ENCODE measurements at regions not wholly inside any gene's neighbourhood (a gene's known extent, or its start where the extent isn't known, plus 50 kb on each side); places are given as distances from the start of the nearest gene placed in this dataset.

DNA sequence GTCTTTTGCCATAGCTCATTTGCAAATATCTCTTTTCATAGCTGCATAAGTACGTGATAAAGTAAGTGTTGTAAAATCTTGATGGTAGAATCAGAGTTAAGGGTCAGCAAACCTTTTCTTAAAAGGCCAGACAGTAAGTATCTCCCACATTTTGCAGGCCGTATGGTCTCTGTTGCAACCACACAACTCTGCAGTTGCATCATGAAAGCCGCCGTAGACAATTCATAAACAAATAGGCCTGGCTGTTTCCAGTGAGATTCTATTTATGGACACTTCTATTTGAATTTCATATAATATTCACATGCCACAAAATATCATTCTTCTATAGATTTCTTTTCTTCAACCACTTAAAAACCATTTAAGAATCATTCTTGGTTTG is 248.5 kb downstream of the TLE3 start:
- Histone ChIP-seq H3K4me1 (ENCODE audit: control insufficient read depth, insufficient read depth, low read length) (peaks cover 17% of the 10 kb centered on the region), H4K91ac (ENCODE audit: insufficient read depth, low read depth, low read length) (no peak overlapping the region), H3K36me3 (ENCODE audit: control insufficient read depth, insufficient read depth, low read length) (no peaks in the 10 kb centered on the region), H3K9me1 (ENCODE audit: insufficient read depth, low read length) (peaks cover 13% of the 10 kb centered on the region), H4K20me1 (ENCODE audit: insufficient read depth, low read length) (no peaks in the 10 kb centered on the region), H2BK120ac (ENCODE audit: low read depth, low read length) (no peak overlapping the region), H3K23ac (ENCODE audit: low read depth, low read length) (no peak overlapping the region), H3K9me3 (ENCODE audit: control insufficient read depth, insufficient read depth, low read length) (no peaks in the 10 kb centered on the region), H3K4me3 (ENCODE audit: insufficient read depth, low read depth, low read length) (no peak overlapping the region), H4K8ac (ENCODE audit: low read depth in 2 of 2, low read length in 2 of 2) (no peak overlapping the region), H2BK20ac (ENCODE audit: low read depth, low read length) (peak overlapping the region; percentile 15; the same call in 1 of the 2 replicates), H3K4me2 (ENCODE audit: low read depth, low read length) (no peak overlapping the region), H4K5ac (ENCODE audit: low read depth, low read length) (no peak overlapping the region), H3K4ac (ENCODE audit: low read depth, low read length) (no peak overlapping the region), H2AK9ac (replicated peaks; ENCODE audit: low read depth, low read length, poor library complexity) (no peak overlapping the region), H3K14ac (replicated peaks; ENCODE audit: low read depth, low read length) (no peak overlapping the region), H3K18ac (ENCODE audit: low read depth, low read length) (no peak overlapping the region), H2BK15ac (ENCODE audit: low read depth, low read length) (no peak overlapping the region), H3K79me1 (ENCODE audit: low read depth in 1 of 2, low read length in 2 of 2) (no peaks in the 10 kb centered on the region), H3K27ac (ENCODE audit: insufficient read depth, low read length) (no peak overlapping the region), H3K56ac (ENCODE audit: extremely low read depth, insufficient read depth, low read length) (no peak overlapping the region), H3K9ac (ENCODE audit: low read depth, low read length) (no peak overlapping the region), H2AK5ac (ENCODE audit: low read depth, low read length) (no peak overlapping the region), H3K27me3 (ENCODE audit: control insufficient read depth, insufficient read depth, low read length) (peaks cover 2% of the 10 kb centered on the region; the same call in 1 of the 2 replicates), H2AFZ (replicated peaks; ENCODE audit: low read length, poor library complexity) (no peak overlapping the region), H2BK5ac (ENCODE audit: low read depth, low read length, poor library complexity, severe bottlenecking) (no peak overlapping the region)
- WGBS, 2 experiments (ENCODE audit: extremely low coverage in 2 of 2, insufficient read length in 1 of 2): 44% methylated on average over 1 of the region's 4 CpGs; no CpG with 5 or more reads in 1 of the 2 experiments
- intact Hi-C loops (cut with micrococcal nuclease) (no loop called here), dilution Hi-C loops (cut with HindIII; ENCODE audit: low sequenced_read_pairs, unreplicated experiment) (no loop called here), in situ Hi-C loops (cut with MboI; ENCODE audit: low sequenced_read_pairs) (no loop called here)
- ChIA-PET POLR2A (ENCODE audit: unreplicated experiment) (no interaction called here), CTCF (no interaction called here)
- TF ChIP-seq RCOR1 (IDR thresholded peaks at IDR 0.05; ENCODE audit: insufficient replicate concordance, low read length) (no peak), CEBPB (IDR thresholded peaks at IDR 0.05; ENCODE audit: low read depth, low read length) (peak; percentile 65)
- BruUV-seq (replicated peaks): no TSS peak
- ATAC-seq (ENCODE audit: low read depth) (no peak), DNase-seq (peak; percentile 20)
